Body of pancreas (tissue), 4 donors: ENCODE measurements at regions not wholly inside any gene's neighbourhood (a gene's known extent, or its start where the extent isn't known, plus 50 kb on each side); places are given as distances from the start of the nearest gene placed in this dataset.

Experiments
- CTCF ChIP-seq, 7 experiments: fragments of 450-650 bp in 4 of 7; fragments of 200-600 bp in 3 of 7; sonication (generic) in 3 of 7; IDR thresholded peaks; one replicate each; pipeline ENCODE4 v1.5.1; 2016 to 2019; ENCODE audit warnings: antibody characterized with exemption in 7 of 7
- POLR2A ChIP-seq, 3 donors: fragments of 450-650 bp; IDR thresholded peaks; one replicate each; pipeline ENCODE4 v1.6.1; 2016; ENCODE audit warnings: antibody characterized with exemption in 3 of 3, mild to moderate bottlenecking in 2 of 3

- TF ChIP-seq POLR2A (IDR thresholded peaks at IDR 0.05) (no peak), CTCF (IDR thresholded peaks at IDR 0.05) (no peak)
Measured at GRCh38 chr6:112443179-112444065, 96.3 kb downstream of the RFPL4B start.
